Vagina (tissue), 2 donors: ENCODE measurements at regions not wholly inside any gene's neighbourhood (a gene's known extent, or its start where the extent isn't known, plus 50 kb on each side); places are given as distances from the start of the nearest gene placed in this dataset.

ENCODE experiments used
- CTCF ChIP-seq, 3 experiments: fragments of 450-650 bp in 2 of 3; fragments of 200-600 bp in 1 of 3; sonication (generic) in 1 of 3; IDR thresholded peaks; one replicate each; pipeline ENCODE4 v1.5.1; 2017 to 2019; ENCODE audit warnings: antibody characterized with exemption in 3 of 3, mild to moderate bottlenecking in 2 of 3, moderate library complexity in 2 of 3
- POLR2A ChIP-seq, 2 donors: fragments of 450-650 bp; IDR thresholded peaks; one replicate each; pipeline ENCODE4 v1.6.1; 2017; ENCODE audit warnings: antibody characterized with exemption in 2 of 2, mild to moderate bottlenecking in 2 of 2, moderate library complexity in 2 of 2

GRCh38 chr2:192725991-192726390 lies 531.3 kb upstream of the TMEFF2 start:
- no peak for TF ChIP-seq POLR2A (IDR thresholded peaks at IDR 0.05)
- TF ChIP-seq CTCF (IDR thresholded peaks at IDR 0.05) = no peak
